ENCODE measurements at regions not wholly inside any gene's neighbourhood (a gene's known extent, or its start where the extent isn't known, plus 50 kb on each side); places are given as distances from the start of the nearest gene placed in this dataset.
"Not testable (repeated sequence)": the region's sequence is repeated elsewhere in the genome, so short reads cannot be mapped to it uniquely, and the experiment has no call there.

DNA sequence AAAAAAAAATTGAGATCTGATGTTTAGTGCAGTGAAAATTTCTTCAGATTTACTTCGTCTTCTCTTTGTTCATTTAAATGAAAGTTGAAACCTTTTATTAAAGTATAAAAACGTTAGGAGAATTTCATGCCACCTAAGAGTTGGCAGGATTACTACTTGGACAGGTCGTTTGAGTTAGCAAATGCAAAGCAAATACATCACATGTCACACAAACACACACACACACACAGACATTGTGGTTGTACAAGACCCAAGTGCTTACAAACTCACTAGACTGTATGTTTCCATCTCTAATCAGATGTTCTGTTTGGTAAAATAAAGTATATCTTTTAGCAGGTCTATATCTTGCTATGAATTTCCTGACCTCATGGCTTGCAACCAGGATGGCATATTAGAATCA, 185.6 kb upstream of the COX10 start:
- TF ChIP-seq, protein P1, sequence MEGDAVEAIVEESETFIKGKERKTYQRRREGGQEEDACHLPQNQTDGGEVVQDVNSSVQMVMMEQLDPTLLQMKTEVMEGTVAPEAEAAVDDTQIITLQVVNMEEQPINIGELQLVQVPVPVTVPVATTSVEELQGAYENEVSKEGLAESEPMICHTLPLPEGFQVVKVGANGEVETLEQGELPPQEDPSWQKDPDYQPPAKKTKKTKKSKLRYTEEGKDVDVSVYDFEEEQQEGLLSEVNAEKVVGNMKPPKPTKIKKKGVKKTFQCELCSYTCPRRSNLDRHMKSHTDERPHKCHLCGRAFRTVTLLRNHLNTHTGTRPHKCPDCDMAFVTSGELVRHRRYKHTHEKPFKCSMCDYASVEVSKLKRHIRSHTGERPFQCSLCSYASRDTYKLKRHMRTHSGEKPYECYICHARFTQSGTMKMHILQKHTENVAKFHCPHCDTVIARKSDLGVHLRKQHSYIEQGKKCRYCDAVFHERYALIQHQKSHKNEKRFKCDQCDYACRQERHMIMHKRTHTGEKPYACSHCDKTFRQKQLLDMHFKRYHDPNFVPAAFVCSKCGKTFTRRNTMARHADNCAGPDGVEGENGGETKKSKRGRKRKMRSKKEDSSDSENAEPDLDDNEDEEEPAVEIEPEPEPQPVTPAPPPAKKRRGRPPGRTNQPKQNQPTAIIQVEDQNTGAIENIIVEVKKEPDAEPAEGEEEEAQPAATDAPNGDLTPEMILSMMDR (IDR thresholded peaks at IDR 0.05; ENCODE audit: insufficient read depth, low read depth, low read length, missing control alignments), result no peak
- H3K4me3 ChIP-seq (ENCODE audit: low read length), result no peak overlapping the region
- DNase-seq (ENCODE audit: low read depth), result no peak

DNA sequence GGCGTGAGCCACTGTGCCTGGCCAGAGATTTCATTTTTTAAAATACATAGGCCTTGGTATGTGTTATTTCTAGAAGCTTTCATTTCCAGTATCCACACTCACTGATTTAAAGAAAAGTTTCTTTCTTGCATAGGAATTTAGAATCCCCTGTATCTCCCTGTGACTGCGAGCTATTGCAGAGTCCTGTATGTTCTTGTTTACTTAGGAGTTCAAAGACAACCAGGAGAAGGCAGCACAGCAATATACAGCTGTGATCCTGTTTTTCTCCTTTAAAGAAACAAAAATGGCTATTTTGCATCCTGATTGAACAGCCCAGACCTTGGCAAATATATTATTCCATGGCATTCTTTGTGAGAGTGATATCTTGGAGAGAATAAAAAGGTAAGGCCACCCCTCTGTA, 185.0 kb upstream of the COX10 start:
- no peak overlapping the region for H3K4me3 ChIP-seq (ENCODE audit: low read length)
- TF ChIP-seq, protein P1 (IDR thresholded peaks at IDR 0.05; ENCODE audit: insufficient read depth, low read depth, low read length, missing control alignments), result no peak

DNA sequence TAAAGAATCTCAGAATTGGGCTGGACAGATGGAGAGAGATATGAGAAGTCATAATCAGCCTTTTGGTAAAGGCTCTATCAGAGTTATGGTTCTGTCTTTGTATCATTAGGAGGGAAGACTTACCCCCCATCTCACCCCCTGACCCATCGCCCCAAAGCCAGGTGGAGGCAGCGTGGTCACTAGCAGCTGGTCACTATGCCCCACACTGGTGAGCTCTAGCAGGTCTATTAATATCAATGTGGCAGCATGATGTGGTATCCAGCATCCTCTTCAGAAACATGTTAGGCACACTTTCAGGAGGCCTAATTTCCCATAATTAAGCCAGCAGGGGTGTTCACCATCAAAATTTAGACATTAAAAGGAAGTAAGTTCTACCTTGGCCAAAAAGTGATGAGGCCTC, 183.8 kb upstream of the COX10 start:
- no peak overlapping the region for H3K4me3 ChIP-seq (ENCODE audit: low read length)
- TF ChIP-seq, protein P1 (IDR thresholded peaks at IDR 0.05; ENCODE audit: insufficient read depth, low read depth, low read length, missing control alignments), result no peak
- no peak for DNase-seq (ENCODE audit: low read depth)

More for the DNA sequence above, 185.0 kb upstream of the COX10 start:
- DNase-seq (ENCODE audit: low read depth), result no peak

DNA sequence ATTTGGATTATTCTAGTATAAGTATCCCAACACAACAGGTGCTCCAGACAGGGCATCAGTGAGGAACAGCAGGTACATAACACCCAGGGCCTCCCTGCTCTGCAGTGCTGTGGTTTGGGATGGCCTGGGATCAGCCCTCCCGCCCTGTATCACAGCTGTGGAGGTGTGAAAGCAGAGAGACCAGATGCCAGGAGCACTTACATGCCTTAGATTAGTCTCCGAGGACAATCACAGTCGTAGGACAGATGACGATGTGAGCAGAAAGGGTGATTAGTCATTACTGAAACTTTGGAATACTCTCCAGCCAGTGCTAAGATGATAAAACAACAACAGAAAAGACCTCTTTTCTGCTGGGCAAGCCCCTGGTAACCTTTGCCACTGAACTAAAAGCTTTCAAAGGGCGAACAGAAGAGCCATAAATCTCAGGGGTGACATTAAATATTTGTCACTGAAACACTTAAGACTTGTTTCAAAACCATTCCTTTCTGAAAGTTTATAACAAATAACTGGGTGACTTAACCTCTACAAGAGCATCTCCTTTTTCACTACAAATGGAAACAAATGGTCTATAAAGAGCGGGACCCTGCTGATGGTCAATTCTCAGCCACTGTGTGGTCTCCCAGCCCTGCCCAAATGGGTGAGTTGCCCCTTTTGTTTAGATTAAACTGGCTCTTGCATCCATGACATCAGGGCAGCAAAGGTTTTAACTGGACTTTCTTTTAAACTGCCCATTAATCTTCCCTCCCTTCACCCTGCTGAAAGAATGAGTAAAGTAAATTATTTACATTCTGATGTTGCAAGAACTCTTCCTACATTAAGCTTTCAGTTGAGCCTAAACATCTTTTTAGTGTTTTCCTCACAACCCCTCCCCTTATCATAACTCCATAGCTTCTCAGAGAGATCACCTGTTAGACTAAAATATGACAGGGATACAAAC, 183.1 kb upstream of the COX10 start:
- no peak for DNase-seq (ENCODE audit: low read depth)
- H3K4me3 ChIP-seq (ENCODE audit: low read length), result no peak overlapping the region
- TF ChIP-seq, protein P1 (IDR thresholded peaks at IDR 0.05; ENCODE audit: insufficient read depth, low read depth, low read length, missing control alignments), result no peak

DNA sequence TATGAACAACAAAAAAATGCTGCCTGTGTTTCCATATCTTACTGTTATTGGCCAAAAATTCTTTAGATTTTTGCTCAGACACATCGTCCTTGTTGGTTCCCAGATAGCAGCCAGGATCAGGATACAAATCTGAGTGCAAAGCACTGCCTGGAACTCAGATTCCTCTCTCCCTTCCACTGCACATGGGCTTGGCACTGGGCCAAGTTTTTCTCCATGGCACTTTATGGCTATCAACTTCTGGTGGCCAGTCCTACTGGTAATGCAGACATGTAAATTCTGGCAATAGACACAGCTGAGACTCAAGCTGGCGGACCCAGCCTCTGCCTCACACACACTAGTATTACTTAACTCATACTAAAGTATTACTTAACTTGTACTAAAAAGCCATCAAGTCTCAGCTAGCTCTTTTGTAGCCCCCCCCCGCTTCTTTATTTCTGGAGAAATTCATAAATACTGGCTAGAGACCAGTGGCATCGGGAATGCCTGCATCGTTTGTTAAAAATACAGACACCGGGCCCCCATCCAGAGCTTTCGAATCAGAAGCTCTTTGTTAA, 181.2 kb upstream of the COX10 start:
- TF ChIP-seq, protein P1 (IDR thresholded peaks at IDR 0.05; ENCODE audit: insufficient read depth, low read depth, low read length, missing control alignments), result no peak
- no peak for DNase-seq (ENCODE audit: low read depth)
- H3K4me3 ChIP-seq (ENCODE audit: low read length), result no peak overlapping the region

DNA sequence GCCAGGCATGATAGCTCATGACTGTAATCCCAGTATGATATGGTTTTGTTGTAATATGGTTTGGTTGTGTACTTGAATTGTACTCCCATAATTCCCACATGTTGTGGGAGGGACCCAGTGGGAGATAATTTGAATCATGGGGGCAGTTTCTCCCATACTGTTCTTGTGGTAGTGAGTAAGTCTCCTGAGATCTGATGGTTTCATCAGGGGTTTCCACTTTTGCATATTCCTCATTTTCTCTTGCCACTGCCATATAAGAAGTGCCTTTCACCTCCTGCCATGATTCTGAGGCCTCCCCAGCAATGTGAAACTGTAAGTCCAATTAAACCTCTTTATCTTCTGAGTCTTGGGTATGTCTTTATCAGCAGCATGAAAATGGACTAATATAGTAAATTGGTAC, 160.3 kb upstream of the COX10 start:
- not testable (repeated sequence) for DNase-seq (ENCODE audit: low read depth); H3K4me3 ChIP-seq (ENCODE audit: low read length)

DNA sequence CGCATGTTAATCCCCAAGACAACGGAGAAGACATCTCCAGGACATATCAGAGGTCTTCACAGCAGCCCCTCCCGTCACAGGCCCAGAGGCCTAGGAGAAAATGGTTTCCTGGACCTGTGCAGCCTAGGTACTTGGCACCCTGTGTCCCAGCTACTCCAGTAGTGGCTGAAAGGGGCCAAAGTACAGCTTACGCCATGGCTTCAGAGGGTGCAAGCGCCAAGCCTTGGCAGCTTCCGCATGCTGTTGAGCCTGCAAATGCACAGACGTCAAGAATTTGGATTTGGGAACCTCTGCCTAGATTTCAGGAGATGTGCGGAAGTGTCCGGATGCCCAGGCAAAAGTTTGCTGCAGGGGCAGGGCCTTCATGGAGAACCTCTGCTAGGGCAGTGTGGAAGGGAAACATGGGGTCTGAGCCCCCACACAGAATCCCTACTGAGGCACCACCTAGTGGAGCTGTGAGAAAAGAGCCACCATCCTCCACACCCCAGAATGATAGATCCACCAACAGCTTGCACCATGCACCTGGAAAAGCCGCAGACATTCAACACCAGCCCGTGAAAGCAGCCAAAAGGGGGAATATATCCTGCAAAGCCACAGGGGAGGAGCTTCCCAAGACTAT, 159.3 kb upstream of the COX10 start:
- TF ChIP-seq, protein P1 (IDR thresholded peaks at IDR 0.05; ENCODE audit: insufficient read depth, low read depth, low read length, missing control alignments), result no peak
- no peak overlapping the region for H3K4me3 ChIP-seq (ENCODE audit: low read length)
- DNase-seq (ENCODE audit: low read depth), result no peak

Data from epithelial cell of esophagus (primary cell).